Activated T-helper 1 cell treated with Interleukin-2 at 50 U/mL for 16 hours (primary cell): ENCODE measurements at regions not wholly inside any gene's neighbourhood (a gene's known extent, or its start where the extent isn't known, plus 50 kb on each side); places are given as distances from the start of the nearest gene placed in this dataset.

Source experiments
- DNase-seq: peaks from one replicate; pipeline ENCODE4 v3.0.0-alpha.2; 2020; ENCODE audit warnings: low read depth

GRCh38 chr14:65250162-65250495 lies 147.8 kb upstream of the MAX start:
- no peak for DNase-seq

GRCh38 chr14:65251213-65251612 lies 148.9 kb upstream of the MAX start:
- no peak for DNase-seq

- DNase-seq = no peak
Measured at GRCh38 chr14:65252482-65253255, 150.4 kb upstream of the MAX start.

- DNase-seq = no peak
Measured at GRCh38 chr14:65255029-65255545, 152.8 kb upstream of the MAX start.

GRCh38 chr14:65255583-65256461 lies 153.5 kb upstream of the MAX start:
- no peak for DNase-seq

- DNase-seq = no peak
Measured at GRCh38 chr14:65256714-65257113, 154.4 kb upstream of the MAX start.

- DNase-seq = no peak
Measured at GRCh38 chr14:65257425-65257824, 155.1 kb upstream of the FUT8 start.

GRCh38 chr14:65258391-65258790 lies 154.1 kb upstream of the FUT8 start:
- DNase-seq = no peak

- DNase-seq = no peak
Measured at GRCh38 chr14:65259000-65259399, 153.5 kb upstream of the FUT8 start.

GRCh38 chr14:65260786-65261185 lies 151.7 kb upstream of the FUT8 start:
- no peak for DNase-seq

GRCh38 chr14:65261425-65261920 lies 151.1 kb upstream of the FUT8 start:
- no peak for DNase-seq

GRCh38 chr14:65261946-65262345 lies 150.6 kb upstream of the FUT8 start:
- no peak for DNase-seq

GRCh38 chr14:65263177-65263788 lies 149.2 kb upstream of the FUT8 start:
- DNase-seq = no peak

- DNase-seq = no peak
Measured at GRCh38 chr14:65267856-65268255, 144.7 kb upstream of the FUT8 start.

- DNase-seq = no peak
Measured at GRCh38 chr14:65268594-65268993, 143.9 kb upstream of the FUT8 start.

- DNase-seq = no peak
Measured at GRCh38 chr14:65269732-65270131, 142.8 kb upstream of the FUT8 start.

- DNase-seq = no peak
Measured at GRCh38 chr14:65277027-65277426, 135.5 kb upstream of the FUT8 start.

GRCh38 chr14:65277580-65278270 lies 134.8 kb upstream of the FUT8 start:
- DNase-seq = no peak

GRCh38 chr14:65278589-65278988 lies 133.9 kb upstream of the FUT8 start:
- no peak for DNase-seq

GRCh38 chr14:65279510-65279909 lies 133.0 kb upstream of the FUT8 start:
- no peak for DNase-seq

- DNase-seq = no peak
Measured at GRCh38 chr14:65279958-65280357, 132.6 kb upstream of the FUT8 start.

- no peak for DNase-seq
Measured at GRCh38 chr14:65280653-65281052, 131.9 kb upstream of the FUT8 start.
